COLO668 (cell line): ENCODE measurements at regions not wholly inside any gene's neighbourhood (a gene's known extent, or its start where the extent isn't known, plus 50 kb on each side); places are given as distances from the start of the nearest gene placed in this dataset.

Experiments used
- DNase-seq: peaks from one replicate; lab custom pipeline; 2025; ENCODE audit not compliant: unreplicated experiment; lab: John Stamatoyannopoulos, UW

DNA sequence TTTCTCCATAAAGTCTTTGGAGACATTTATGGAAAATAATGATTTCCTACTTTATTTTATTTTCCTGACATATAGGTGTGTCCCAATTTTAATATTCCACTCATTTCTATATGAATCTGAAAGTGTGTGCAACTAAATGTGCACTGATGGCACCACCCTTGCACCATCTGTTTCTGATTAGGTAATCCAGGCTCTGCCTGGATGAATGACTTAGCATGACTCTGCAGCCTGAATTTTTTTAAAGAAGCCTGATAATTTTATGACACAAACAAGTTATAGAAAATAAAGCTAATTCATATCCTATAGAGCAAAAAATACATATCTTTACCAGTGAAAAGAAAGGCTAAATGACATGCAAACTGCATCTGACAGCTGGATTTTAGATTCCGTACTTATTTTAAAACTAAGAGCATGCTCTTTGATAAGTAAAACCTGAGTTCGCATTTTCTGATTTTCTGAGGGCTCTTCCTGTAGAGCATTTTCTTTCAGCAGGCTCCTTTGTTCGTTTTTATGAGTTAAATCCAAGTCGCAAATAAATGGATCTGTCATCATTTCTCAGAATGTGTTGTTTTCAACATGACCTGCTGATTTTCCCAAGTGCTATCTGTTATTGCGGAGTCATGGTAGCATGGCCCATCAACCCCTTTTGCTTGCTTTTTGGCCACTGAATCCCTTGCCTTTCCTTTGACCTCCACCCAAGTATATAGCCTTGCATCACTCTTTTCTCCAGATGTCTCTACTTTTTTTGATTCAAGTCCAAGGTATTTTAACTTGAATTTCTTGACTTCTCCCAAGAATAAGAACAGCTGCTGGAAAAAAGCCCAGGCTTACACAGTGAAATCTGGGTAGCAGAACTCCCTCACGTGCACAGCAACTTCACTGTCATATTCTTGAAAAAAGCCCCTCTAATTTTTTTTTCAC lies 52.8 kb upstream of the LYPLAL1 start:
- DNase-seq, result no peak

DNA sequence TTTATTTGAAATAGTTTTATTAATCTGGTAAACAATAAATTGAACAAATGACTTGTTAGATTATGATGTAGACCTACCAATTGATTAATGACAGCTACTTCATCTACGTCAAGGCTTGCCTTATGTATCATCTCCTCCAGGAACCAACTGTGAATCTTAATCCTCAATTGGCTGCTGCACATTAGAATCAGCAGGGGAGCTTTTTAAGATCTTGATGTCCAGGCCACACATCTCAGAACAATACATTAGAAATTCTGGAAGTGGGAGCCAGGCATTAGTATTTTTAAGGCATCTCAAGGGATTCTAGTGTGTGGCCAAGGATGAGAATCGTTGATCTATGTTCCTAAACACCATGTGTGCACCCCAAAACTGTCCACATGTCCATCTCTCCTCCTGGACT lies 52.0 kb upstream of the LYPLAL1 start:
- DNase-seq, result no peak

DNA sequence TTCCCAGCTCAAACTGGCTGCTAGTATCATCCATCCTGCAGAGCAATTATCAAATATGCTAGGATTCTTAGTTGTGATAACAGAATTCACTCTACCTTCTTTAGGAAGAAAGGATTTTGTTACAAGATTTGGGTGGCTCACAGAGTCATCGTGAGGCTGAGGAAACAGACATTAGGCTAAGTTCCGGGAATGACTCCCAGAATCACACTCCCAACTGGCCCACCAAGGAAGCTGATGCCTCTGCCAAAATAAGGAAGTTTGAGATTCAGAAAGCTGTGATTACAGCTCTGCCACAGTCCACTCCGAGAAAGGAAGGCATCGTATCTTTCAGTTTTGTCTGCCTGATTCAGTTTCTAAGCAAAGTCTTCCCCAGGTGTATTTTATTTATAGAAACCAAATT lies 50.6 kb upstream of the LYPLAL1 start:
- DNase-seq, result no peak
